Lower leg skin (tissue), 3 donors: ENCODE measurements at regions not wholly inside any gene's neighbourhood (a gene's known extent, or its start where the extent isn't known, plus 50 kb on each side); places are given as distances from the start of the nearest gene placed in this dataset.

Source experiments
- CTCF ChIP-seq, 3 donors: fragments of 450-650 bp; IDR thresholded peaks; one replicate each; pipeline ENCODE4 v1.5.1; 2016; ENCODE audit warnings: antibody characterized with exemption in 3 of 3, mild to moderate bottlenecking in 3 of 3, moderate library complexity in 2 of 3
- POLR2A ChIP-seq, 2 donors: fragments of 450-650 bp; IDR thresholded peaks; one replicate each; pipeline ENCODE4 v1.6.1; 2016 to 2017; ENCODE audit warnings: antibody characterized with exemption in 2 of 2, mild to moderate bottlenecking in 1 of 2, moderate library complexity in 1 of 2

DNA sequence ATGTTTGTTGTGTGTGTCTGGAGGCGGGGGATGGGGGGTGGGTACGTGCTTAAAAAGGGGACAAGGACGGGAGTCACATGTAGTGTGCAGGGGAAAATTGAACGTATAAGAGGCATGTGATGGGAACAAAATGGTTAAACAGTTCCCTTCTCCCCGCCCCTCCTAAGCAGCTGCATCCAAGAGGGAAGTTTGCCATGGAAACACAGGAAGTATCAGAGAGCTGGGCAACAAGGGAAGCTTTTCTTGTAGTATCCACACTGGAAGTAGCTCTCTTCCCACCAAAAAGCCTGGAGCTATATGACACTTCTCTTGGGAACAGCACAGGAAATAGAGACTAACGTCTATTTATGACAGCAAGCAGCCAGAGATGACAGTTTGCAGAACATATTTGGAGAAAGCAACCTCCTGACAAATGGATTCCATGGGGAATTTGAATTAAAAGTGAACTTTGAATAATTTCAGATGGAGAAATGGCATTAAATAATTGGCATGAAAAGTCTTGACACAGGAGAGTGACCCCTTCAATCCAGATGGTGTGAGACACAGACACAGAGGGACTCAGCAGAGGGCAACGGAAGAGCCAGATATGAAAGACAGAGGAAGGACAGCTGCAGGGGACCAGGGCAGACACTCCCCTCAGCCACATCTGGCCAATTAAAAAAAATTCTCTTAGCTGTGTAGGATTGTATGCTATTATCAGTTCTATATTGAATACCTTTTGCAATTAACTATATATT is 294.2 kb upstream of the TBL1XR1 start:
- TF ChIP-seq POLR2A (IDR thresholded peaks at IDR 0.05) (no peak), CTCF (IDR thresholded peaks at IDR 0.05) (no peak)
